Hematopoietic multipotent progenitor cell treated with erythropoietin and hydrocortisone succinate and interleukin-3 and kit ligand, for 8 days (in vitro differentiated cells): ENCODE measurements at regions not wholly inside any gene's neighbourhood (a gene's known extent, or its start where the extent isn't known, plus 50 kb on each side); places are given as distances from the start of the nearest gene placed in this dataset.

Experiments
- DNase-seq: peaks from one replicate; pipeline ENCODE4 v3.0.0-alpha.2; 2015

- no peak for DNase-seq
These were observed 95.8 kb upstream of the MAP1LC3B2 start for GRCh38 chr12:116463366-116463765.

GRCh38 chr12:116465407-116465806 is 93.8 kb upstream of the MAP1LC3B2 start:
- no peak for DNase-seq

- no peak for DNase-seq
These were observed 93.3 kb upstream of the MAP1LC3B2 start for GRCh38 chr12:116465856-116466255.

- DNase-seq: no peak
These were observed 92.6 kb upstream of the MAP1LC3B2 start for GRCh38 chr12:116466536-116466935.

- no peak for DNase-seq
These were observed 89.8 kb upstream of the MAP1LC3B2 start for GRCh38 chr12:116469344-116469743.

GRCh38 chr12:116471544-116471943 is 87.6 kb upstream of the MAP1LC3B2 start:
- DNase-seq: no peak

- no peak for DNase-seq
These were observed 87.0 kb upstream of the MAP1LC3B2 start for GRCh38 chr12:116472193-116472592.

- DNase-seq: no peak
These were observed 85.8 kb upstream of the MAP1LC3B2 start for GRCh38 chr12:116473416-116473815.

GRCh38 chr12:116474331-116474730 is 84.8 kb upstream of the MAP1LC3B2 start:
- no peak for DNase-seq

- no peak for DNase-seq
These were observed 84.3 kb upstream of the MAP1LC3B2 start for GRCh38 chr12:116474899-116475298.

- DNase-seq: no peak
These were observed 82.9 kb upstream of the MAP1LC3B2 start for GRCh38 chr12:116476227-116476822.

GRCh38 chr12:116478243-116478773 is 80.9 kb upstream of the MAP1LC3B2 start:
- no peak for DNase-seq

- DNase-seq: no peak
These were observed 78.9 kb upstream of the MAP1LC3B2 start for GRCh38 chr12:116480210-116480810.

- DNase-seq: no peak
These were observed 77.5 kb upstream of the MAP1LC3B2 start for GRCh38 chr12:116481726-116482125.

- DNase-seq: no peak
These were observed 77.0 kb upstream of the MAP1LC3B2 start for GRCh38 chr12:116482179-116482578.

- no peak for DNase-seq
These were observed 76.3 kb upstream of the MAP1LC3B2 start for GRCh38 chr12:116482859-116483258.

GRCh38 chr12:116483959-116484750 is 75.0 kb upstream of the MAP1LC3B2 start:
- DNase-seq: no peak

GRCh38 chr12:116484807-116485206 is 74.4 kb upstream of the MAP1LC3B2 start:
- DNase-seq: no peak

GRCh38 chr12:116489116-116489515 is 70.1 kb upstream of the MAP1LC3B2 start:
- DNase-seq: no peak

GRCh38 chr12:116490471-116490870 is 68.7 kb upstream of the MAP1LC3B2 start:
- DNase-seq: no peak

- DNase-seq: peak; percentile 81
These were observed 66.4 kb upstream of the MAP1LC3B2 start for GRCh38 chr12:116492703-116493324.

- no peak for DNase-seq
These were observed 63.9 kb upstream of the MAP1LC3B2 start for GRCh38 chr12:116495260-116495659.

GRCh38 chr12:116497051-116497591 is 62.1 kb upstream of the MAP1LC3B2 start:
- DNase-seq: no peak
